ENCODE measurements at regions not wholly inside any gene's neighbourhood (a gene's known extent, or its start where the extent isn't known, plus 50 kb on each side); places are given as distances from the start of the nearest gene placed in this dataset.
A peak's percentile ranks its signal among the peaks of the same experiment; 100 is the strongest.

DNA sequence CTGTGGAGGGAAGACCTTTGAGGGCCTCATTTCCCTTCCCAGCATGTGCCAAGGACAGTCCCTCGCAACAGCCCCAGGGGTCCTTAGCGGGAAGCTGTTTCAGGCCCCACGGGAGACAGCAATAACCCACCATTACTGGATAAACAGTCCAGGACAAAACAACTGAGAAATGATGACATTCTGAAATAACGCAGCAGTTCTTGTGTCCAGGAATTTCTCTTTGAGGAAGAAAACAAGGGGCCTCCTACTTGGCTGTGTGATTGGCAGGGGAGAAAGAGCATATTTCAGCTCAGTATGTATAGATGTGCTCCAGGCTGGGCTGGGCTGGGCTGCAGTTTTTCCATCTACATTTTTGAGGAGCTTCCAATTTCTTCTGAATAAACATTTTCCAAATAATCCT, 82.2 kb upstream of the THBS1 start:
- Histone ChIP-seq H3K27ac (ENCODE audit: low read depth, low read length) (no peak overlapping the region), H3K9me3 (ENCODE audit: control insufficient read depth in 2 of 3, low read length in 3 of 3) (no peaks in the 10 kb centered on the region), H3K4me1 (ENCODE audit: control insufficient read depth in 2 of 2, insufficient read depth in 2 of 2, low read length in 2 of 2) (no peaks in the 10 kb centered on the region), H3K27me3 (ENCODE audit: control insufficient read depth in 2 of 2, insufficient read depth in 2 of 2, low read length in 2 of 2) (no peaks in the 10 kb centered on the region), H3K4me3 (ENCODE audit: low read length) (no peak overlapping the region), H3K36me3 (ENCODE audit: control insufficient read depth in 2 of 3, insufficient read depth in 3 of 3, low read length in 3 of 3) (no peaks in the 10 kb centered on the region)
- Mint-ChIP-seq H3K4me3 (no peak overlapping the region), H3K9me3 (peaks cover 0 to 1% (median 0%) of the 10 kb centered on the region in 11 donors), H3K27ac (no peak overlapping the region), H3K27me3 (peaks cover 12 to 33% (median 17%) of the 10 kb centered on the region in 5 donors), H3K4me1 (peaks cover 0 to 7% (median 3%) of the 10 kb centered on the region in 7 donors), H3K36me3 (no peaks in the 10 kb centered on the region)
- ATAC-seq (no peak), DNase-seq (no peak)
- POLR2A ChIA-PET = no interaction called here
- intact Hi-C loops (cut with micrococcal nuclease) = no loop called here
- CTCF ChIA-PET = no interaction called here

DNA sequence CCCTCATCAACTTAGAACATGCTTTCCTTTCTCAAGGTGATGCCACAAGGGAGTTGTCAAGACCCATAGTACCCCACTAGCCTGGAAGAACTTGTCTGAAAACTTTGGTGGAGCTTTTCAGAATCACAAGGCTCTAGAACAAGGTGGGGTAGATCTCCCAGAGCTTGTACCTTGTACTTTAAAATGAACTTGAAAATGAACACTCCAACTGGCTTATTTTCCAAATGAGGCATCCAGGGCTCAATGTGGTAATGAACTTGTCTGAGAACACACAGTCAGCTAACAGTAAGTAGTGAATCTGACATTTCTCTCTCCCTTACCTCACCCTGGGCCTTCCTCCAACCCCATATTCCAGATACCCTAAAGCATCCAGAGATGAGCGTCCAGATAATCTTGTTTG, 81.8 kb upstream of the THBS1 start:
- intact Hi-C loops (cut with micrococcal nuclease) = no loop called here

DNA sequence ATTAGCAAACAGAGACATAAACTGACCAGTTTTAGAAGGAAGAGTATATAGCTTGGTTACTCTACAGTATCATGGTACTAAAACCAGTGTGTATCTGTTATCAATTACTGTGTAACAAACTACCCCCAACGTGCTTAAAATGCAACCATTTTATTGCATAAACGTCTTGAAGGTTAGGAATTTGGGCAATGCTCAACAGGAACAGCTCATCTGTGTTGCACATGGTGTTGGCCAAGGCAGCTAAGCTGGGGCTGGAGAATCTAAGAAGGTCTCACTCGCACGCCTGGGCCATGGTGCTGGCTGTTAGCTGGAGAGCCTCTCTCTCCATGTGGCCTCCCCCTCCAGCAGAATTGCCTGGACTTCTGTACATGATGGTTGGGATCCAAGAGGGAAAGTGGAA, 81.2 kb upstream of the THBS1 start:
- DNase-seq = no peak
- H3K4me3 ChIP-seq (ENCODE audit: low read length) = no peak overlapping the region
- peaks cover 0 to 1% (median 0%) of the 10 kb centered on the region in 11 donors for H3K9me3 Mint-ChIP-seq

More for the DNA sequence above, 81.8 kb upstream of the THBS1 start:
- no peak overlapping the region for H3K4me3 ChIP-seq (ENCODE audit: low read length)
- no peaks in the 10 kb centered on the region for H3K9me3 ChIP-seq (ENCODE audit: control insufficient read depth in 2 of 3, low read length in 3 of 3)
- H3K9me3 Mint-ChIP-seq = peaks cover 0 to 1% (median 0%) of the 10 kb centered on the region in 11 donors
- CTCF ChIA-PET = no interaction called here
- no peak for ATAC-seq
- DNase-seq = no peak
- no peak overlapping the region for H3K27ac Mint-ChIP-seq
- H3K4me1 Mint-ChIP-seq = peaks cover 0 to 7% (median 3%) of the 10 kb centered on the region in 7 donors
- H3K27me3 Mint-ChIP-seq = peaks cover 12 to 33% (median 17%) of the 10 kb centered on the region in 5 donors
- POLR2A ChIA-PET = no interaction called here
- no peaks in the 10 kb centered on the region for H3K36me3 ChIP-seq (ENCODE audit: control insufficient read depth in 2 of 3, insufficient read depth in 3 of 3, low read length in 3 of 3)
- no peaks in the 10 kb centered on the region for H3K4me1 ChIP-seq (ENCODE audit: control insufficient read depth in 2 of 2, insufficient read depth in 2 of 2, low read length in 2 of 2)
- no peaks in the 10 kb centered on the region for H3K27me3 ChIP-seq (ENCODE audit: control insufficient read depth in 2 of 2, insufficient read depth in 2 of 2, low read length in 2 of 2)
- H3K4me3 Mint-ChIP-seq = no peak overlapping the region
- H3K27ac ChIP-seq (ENCODE audit: low read depth, low read length) = no peak overlapping the region
- no peaks in the 10 kb centered on the region for H3K36me3 Mint-ChIP-seq

DNA sequence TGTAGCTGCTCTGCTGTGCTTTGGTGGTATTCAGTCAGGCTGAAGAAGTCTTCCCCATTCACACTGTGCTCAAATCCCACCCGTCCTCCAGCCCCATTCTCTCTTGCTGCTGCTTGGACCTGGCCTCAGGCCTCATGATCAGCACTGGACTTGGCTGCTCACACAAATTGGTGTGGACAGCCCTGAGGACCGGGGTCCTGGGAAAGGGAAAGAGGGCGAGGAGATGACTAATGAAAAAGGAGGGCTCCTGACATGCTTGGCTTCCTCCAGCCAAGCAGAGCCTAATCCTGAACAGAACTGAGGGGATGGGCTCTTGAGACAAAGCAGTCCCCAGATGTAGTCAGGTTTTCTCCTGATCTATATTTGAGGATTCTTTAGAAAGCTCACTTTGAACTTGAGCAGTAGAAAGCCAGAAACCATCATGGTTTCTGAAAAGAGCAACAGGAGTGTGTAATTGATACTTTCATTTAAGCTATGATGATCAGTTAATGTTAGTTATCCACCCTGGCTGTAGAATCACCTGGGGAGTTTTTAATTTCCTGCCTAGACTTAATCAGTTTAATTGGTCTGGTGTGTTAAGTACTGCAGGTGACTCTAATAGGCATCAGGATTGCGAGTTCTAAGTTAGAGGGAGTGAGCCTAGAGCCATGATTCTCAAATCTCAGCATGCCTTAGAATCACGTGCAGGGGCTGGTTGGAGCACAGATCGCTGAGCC, 79.4 kb upstream of the THBS1 start:
- Histone ChIP-seq H3K36me3 (ENCODE audit: control insufficient read depth in 2 of 3, insufficient read depth in 3 of 3, low read length in 3 of 3) (no peaks in the 10 kb centered on the region), H3K9me3 (ENCODE audit: control insufficient read depth in 2 of 3, low read length in 3 of 3) (no peaks in the 10 kb centered on the region)

More for the DNA sequence above, 81.2 kb upstream of the THBS1 start:
- no peaks in the 10 kb centered on the region for H3K36me3 ChIP-seq (ENCODE audit: control insufficient read depth in 2 of 3, insufficient read depth in 3 of 3, low read length in 3 of 3)
- H3K4me1 ChIP-seq (ENCODE audit: control insufficient read depth in 2 of 2, insufficient read depth in 2 of 2, low read length in 2 of 2) = no peaks in the 10 kb centered on the region
- H3K9me3 ChIP-seq (ENCODE audit: control insufficient read depth in 2 of 3, low read length in 3 of 3) = no peaks in the 10 kb centered on the region
- no peaks in the 10 kb centered on the region for H3K27me3 ChIP-seq (ENCODE audit: control insufficient read depth in 2 of 2, insufficient read depth in 2 of 2, low read length in 2 of 2)
- no peak overlapping the region for H3K4me3 Mint-ChIP-seq
- H3K27ac Mint-ChIP-seq = peak overlapping the region in 1 of 9 donors; percentile 79
- H3K4me1 Mint-ChIP-seq = peaks cover 0 to 7% (median 2%) of the 10 kb centered on the region in 7 donors
- H3K27me3 Mint-ChIP-seq = peaks cover 12 to 29% (median 18%) of the 10 kb centered on the region in 5 donors
- no peak for ATAC-seq
- CTCF ChIA-PET = no interaction called here
- POLR2A ChIA-PET = no interaction called here
- intact Hi-C loops (cut with micrococcal nuclease) = no loop called here
- no peaks in the 10 kb centered on the region for H3K36me3 Mint-ChIP-seq
- H3K27ac ChIP-seq (ENCODE audit: low read depth, low read length) = no peak overlapping the region

DNA sequence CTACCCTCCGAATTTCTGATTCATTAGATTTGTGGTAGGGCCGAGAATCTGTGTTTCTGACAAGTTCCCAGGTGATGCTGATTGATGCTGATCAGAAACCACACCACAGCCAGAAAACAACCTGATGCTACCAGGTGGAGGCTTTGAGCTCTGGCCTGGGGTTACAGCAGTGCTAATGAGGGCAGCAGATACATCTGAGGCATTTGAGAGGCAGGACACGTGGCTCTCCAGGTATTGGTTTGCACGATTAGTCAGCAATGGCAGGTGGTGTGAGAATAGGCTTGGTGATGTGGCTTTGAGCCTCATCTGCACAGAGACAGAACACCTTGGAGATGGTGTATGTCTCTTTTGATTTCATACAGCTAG, 78.8 kb upstream of the THBS1 start:
- no peak for ATAC-seq

More for the DNA sequence above, 79.4 kb upstream of the THBS1 start:
- H3K4me3 Mint-ChIP-seq = no peak overlapping the region
- H3K36me3 Mint-ChIP-seq = no peaks in the 10 kb centered on the region
- H3K27me3 Mint-ChIP-seq = peaks cover 6 to 24% (median 12%) of the 10 kb centered on the region in 5 donors
- CTCF ChIA-PET = no interaction called here
- DNase-seq = no peak
- intact Hi-C loops (cut with micrococcal nuclease) = no loop called here
- peaks cover 0 to 1% (median 0%) of the 10 kb centered on the region in 11 donors for H3K9me3 Mint-ChIP-seq
- no peak overlapping the region for H3K27ac ChIP-seq (ENCODE audit: low read depth, low read length)
- H3K4me1 ChIP-seq (ENCODE audit: control insufficient read depth in 2 of 2, insufficient read depth in 2 of 2, low read length in 2 of 2) = no peaks in the 10 kb centered on the region
- POLR2A ChIA-PET = no interaction called here
- peaks cover 0 to 7% (median 2%) of the 10 kb centered on the region in 7 donors for H3K4me1 Mint-ChIP-seq
- H3K4me3 ChIP-seq (ENCODE audit: low read length) = no peak overlapping the region
- no peak for ATAC-seq
- no peaks in the 10 kb centered on the region for H3K27me3 ChIP-seq (ENCODE audit: control insufficient read depth in 2 of 2, insufficient read depth in 2 of 2, low read length in 2 of 2)
- no peak overlapping the region for H3K27ac Mint-ChIP-seq

DNA sequence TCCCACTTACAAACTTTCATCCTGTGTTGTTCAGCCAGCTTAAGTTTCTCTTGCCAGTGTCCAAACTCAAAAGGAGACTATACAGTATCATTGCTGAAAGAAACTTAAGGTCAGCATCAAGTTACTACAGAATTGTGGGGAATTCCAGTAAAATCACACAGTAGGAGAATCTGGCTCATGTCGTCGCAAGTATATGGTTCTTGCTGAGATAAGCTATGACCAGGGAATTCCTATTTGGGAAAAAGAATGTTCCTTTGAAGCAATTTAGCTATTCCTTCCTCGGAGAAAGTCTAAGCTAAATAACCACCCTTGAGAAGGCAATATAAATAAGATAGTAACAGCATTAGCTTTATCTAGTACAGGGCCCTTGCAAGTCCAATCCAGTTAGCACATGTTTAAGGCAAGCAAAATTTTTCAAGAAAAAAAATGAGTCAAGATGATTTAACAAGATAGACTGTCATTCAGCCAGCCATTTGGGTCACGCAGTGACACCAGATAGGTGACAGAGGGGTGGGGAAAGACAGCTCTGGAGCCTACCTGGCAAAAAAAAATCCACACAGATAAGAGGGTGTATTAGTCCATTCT, 78.2 kb upstream of the THBS1 start:
- DNase-seq (no peak), ATAC-seq (no peak)
- H3K9me3 ChIP-seq (ENCODE audit: control insufficient read depth in 2 of 3, low read length in 3 of 3) = no peaks in the 10 kb centered on the region
- Mint-ChIP-seq H3K4me1 (peaks cover 0 to 4% (median 0%) of the 10 kb centered on the region in 7 donors), H3K27ac (no peak overlapping the region), H3K9me3 (peaks cover 0 to 1% (median 0%) of the 10 kb centered on the region in 11 donors), H3K27me3 (peaks cover 9 to 20% (median 14%) of the 10 kb centered on the region in 5 donors), H3K4me3 (no peak overlapping the region), H3K36me3 (no peaks in the 10 kb centered on the region)
- ChIA-PET CTCF (no interaction called here), POLR2A (no interaction called here)
- intact Hi-C loops (cut with micrococcal nuclease) = no loop called here
- H3K27me3 ChIP-seq (ENCODE audit: control insufficient read depth in 2 of 2, insufficient read depth in 2 of 2, low read length in 2 of 2) = no peaks in the 10 kb centered on the region
- no peak overlapping the region for H3K27ac ChIP-seq (ENCODE audit: low read depth, low read length)
- no peaks in the 10 kb centered on the region for H3K36me3 ChIP-seq (ENCODE audit: control insufficient read depth in 2 of 3, insufficient read depth in 3 of 3, low read length in 3 of 3)
- no peak overlapping the region for H3K4me3 ChIP-seq (ENCODE audit: low read length)
- no peaks in the 10 kb centered on the region for H3K4me1 ChIP-seq (ENCODE audit: control insufficient read depth in 2 of 2, insufficient read depth in 2 of 2, low read length in 2 of 2)

More for the DNA sequence above, 78.8 kb upstream of the THBS1 start:
- ChIA-PET POLR2A (no interaction called here), CTCF (no interaction called here)
- Mint-ChIP-seq H3K27ac (no peak overlapping the region), H3K4me1 (peaks cover 0 to 7% (median 2%) of the 10 kb centered on the region in 7 donors), H3K9me3 (peaks cover 0 to 1% (median 0%) of the 10 kb centered on the region in 11 donors), H3K36me3 (no peaks in the 10 kb centered on the region), H3K4me3 (no peak overlapping the region), H3K27me3 (peaks cover 7 to 23% (median 12%) of the 10 kb centered on the region in 5 donors)
- H3K27ac ChIP-seq (ENCODE audit: low read depth, low read length) = no peak overlapping the region
- DNase-seq = no peak
- intact Hi-C loops (cut with micrococcal nuclease) = no loop called here
- no peaks in the 10 kb centered on the region for H3K36me3 ChIP-seq (ENCODE audit: control insufficient read depth in 2 of 3, insufficient read depth in 3 of 3, low read length in 3 of 3)
- no peak overlapping the region for H3K4me3 ChIP-seq (ENCODE audit: low read length)
- no peaks in the 10 kb centered on the region for H3K27me3 ChIP-seq (ENCODE audit: control insufficient read depth in 2 of 2, insufficient read depth in 2 of 2, low read length in 2 of 2)
- H3K9me3 ChIP-seq (ENCODE audit: control insufficient read depth in 2 of 3, low read length in 3 of 3) = no peaks in the 10 kb centered on the region
- no peaks in the 10 kb centered on the region for H3K4me1 ChIP-seq (ENCODE audit: control insufficient read depth in 2 of 2, insufficient read depth in 2 of 2, low read length in 2 of 2)

DNA sequence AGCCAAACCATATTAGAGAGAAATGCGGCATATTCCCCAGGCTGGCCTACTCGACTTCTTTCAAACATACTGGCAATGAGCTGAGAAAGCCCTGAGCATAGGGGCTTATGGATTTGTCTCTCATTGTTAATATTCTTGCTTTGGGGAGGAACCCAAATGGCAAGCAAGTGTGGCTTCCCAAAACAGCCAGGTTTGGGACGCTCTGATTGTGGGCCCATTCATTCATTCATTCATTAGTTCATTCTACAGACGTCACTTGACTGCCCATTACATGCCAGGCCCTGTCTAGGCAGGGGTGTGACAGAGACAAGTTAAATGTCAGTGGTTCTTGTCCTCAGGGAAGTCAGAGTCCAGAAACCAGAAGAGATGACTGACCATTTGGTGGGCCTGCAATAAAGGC, 77.4 kb upstream of the THBS1 start:
- ChIA-PET CTCF (no interaction called here), POLR2A (no interaction called here)
- Histone ChIP-seq H3K27me3 (ENCODE audit: control insufficient read depth in 2 of 2, insufficient read depth in 2 of 2, low read length in 2 of 2) (no peaks in the 10 kb centered on the region), H3K9me3 (ENCODE audit: control insufficient read depth in 2 of 3, low read length in 3 of 3) (no peaks in the 10 kb centered on the region), H3K36me3 (ENCODE audit: control insufficient read depth in 2 of 3, insufficient read depth in 3 of 3, low read length in 3 of 3) (no peaks in the 10 kb centered on the region), H3K4me3 (ENCODE audit: low read length) (no peak overlapping the region), H3K27ac (ENCODE audit: low read depth, low read length) (no peak overlapping the region), H3K4me1 (ENCODE audit: control insufficient read depth in 2 of 2, insufficient read depth in 2 of 2, low read length in 2 of 2) (no peaks in the 10 kb centered on the region)
- intact Hi-C loops (cut with micrococcal nuclease) = no loop called here
- H3K36me3 Mint-ChIP-seq = no peaks in the 10 kb centered on the region
- no peak for DNase-seq
- no peak overlapping the region for H3K27ac Mint-ChIP-seq
- peaks cover 0 to 1% (median 0%) of the 10 kb centered on the region in 11 donors for H3K9me3 Mint-ChIP-seq
- H3K27me3 Mint-ChIP-seq = peaks cover 9 to 21% (median 14%) of the 10 kb centered on the region in 5 donors
- H3K4me1 Mint-ChIP-seq = peaks cover 0 to 2% (median 0%) of the 10 kb centered on the region in 7 donors
- H3K4me3 Mint-ChIP-seq = no peak overlapping the region
- ATAC-seq = no peak
